Endometrial microvascular endothelial cells (primary cell): ENCODE measurements at regions not wholly inside any gene's neighbourhood (a gene's known extent, or its start where the extent isn't known, plus 50 kb on each side); places are given as distances from the start of the nearest gene placed in this dataset.

Source experiments
- in situ Hi-C: cut with HindIII; loops from 2 replicates; pipeline ENCODE4 v1.10.0; 2017; ENCODE audit warnings: low sequenced_read_pairs, low pct_unique_long_range_greater_than_20kb; ENCODE audit errors: inconsistent ontology term

- in situ Hi-C loops: no loop called here
Measured at GRCh38 chr4:13093170-13093569, 391.0 kb downstream of the RAB28 start.

DNA sequence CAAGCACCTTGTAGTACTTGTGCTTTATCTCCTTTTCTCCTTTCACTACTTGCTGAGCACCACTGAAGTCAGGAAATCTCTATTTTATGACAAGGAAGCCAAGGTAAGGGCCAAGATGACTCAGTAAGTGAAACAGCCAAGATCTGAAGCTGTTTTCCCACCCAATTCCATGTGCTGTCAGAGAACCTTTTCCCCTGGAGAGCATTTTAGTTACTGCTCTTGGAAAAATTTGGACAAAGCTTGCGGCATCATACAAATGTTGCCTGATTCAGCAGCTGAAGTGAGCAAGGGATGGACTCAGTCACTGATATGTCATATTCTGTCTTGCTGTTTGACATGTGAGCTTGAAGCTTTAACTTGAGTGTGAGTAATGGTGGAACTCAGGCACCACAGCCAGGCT is 391.4 kb downstream of the RAB28 start:
- in situ Hi-C loops: no loop called here

DNA sequence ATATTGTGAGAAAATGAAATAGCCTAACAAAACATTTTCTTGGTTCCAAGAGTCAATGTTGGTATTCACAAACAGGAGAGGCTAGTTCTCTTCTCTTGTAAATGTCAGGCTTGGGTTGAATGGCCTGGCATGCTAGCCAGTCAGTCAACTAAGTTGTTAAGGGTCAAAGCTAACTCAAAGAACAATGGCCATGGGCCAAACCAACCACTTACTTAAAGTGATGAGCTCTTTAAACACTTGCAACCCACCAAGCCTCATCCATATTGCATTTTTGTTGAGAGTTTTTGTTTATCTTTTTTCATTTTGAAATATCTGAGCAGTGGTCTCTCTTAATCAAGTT is 394.5 kb downstream of the RAB28 start:
- in situ Hi-C loops: no loop called here

- in situ Hi-C loops: no loop called here
Measured at GRCh38 chr4:13088726-13089658, 395.1 kb downstream of the RAB28 start.

DNA sequence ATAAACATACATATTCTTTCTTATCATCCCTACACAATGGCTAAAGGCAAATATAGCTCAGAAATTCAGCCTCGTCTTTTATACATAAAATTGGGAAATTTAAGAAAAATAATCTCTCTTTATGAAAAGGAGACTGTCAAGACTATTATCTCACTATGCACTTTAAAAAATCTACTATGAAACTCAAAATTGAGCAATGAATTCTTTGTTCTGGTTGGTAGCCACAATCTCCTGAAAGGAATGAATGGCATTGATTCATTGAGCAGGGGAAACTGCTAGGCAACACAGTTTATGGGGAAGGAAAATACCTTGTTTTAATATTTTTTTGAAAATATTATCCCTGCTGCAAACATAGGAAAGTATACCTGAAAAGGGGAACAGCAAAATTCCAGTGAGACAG is 397.1 kb downstream of the RAB28 start:
- in situ Hi-C loops: no loop called here

DNA sequence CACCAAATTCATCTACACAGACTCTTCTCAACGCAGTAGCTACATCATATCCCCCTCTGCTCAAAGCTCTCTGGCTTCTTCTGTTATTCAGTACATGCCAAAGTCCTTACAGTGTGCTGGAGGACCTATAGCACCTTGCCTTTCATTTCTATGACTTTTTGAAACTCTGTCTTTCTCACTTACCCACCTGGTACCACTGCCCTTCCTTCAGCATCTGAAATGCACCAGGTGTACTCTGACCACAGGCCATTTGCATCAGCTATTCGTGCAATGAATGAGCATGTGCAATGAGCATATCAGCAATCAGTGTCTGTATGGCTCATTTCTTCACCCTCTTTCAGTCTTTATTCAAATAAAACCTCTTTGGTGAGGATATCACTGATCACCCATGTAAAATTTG is 399.9 kb downstream of the RAB28 start:
- in situ Hi-C loops: no loop called here

GRCh38 chr4:13081830-13082229 is 402.3 kb downstream of the RAB28 start:
- in situ Hi-C loops: no loop called here

- in situ Hi-C loops: no loop called here
Measured at GRCh38 chr4:13067077-13067476, 417.1 kb downstream of the RAB28 start.

GRCh38 chr4:13059019-13059418 is 425.1 kb downstream of the RAB28 start:
- in situ Hi-C loops: no loop called here

DNA sequence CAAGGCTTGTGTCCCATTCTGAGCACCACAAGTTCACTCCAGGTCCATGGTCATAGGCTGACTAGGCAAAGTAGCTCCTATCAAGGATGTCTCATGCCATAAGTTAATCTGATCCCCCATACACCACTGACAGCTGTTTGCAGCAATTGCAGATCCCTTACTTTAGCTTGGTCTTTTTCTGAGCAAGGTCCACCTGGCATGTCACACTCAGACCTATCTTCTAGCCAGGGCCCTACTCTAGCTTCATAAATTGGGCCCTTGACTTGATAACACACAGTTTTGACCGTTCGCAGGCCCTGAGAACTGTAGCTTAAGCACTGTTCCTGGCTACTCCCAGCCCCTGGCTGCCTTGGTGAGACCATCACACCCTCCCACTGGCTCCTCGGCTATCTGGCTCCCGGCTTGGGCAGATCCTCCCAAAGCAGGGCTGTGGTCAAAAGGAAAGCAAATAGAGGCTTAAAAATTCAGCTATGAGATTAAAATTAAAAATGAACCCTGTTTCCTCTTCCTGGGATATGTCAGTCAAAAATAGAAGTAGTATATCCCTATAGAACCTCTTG is 427.4 kb downstream of the RAB28 start:
- in situ Hi-C loops: no loop called here

DNA sequence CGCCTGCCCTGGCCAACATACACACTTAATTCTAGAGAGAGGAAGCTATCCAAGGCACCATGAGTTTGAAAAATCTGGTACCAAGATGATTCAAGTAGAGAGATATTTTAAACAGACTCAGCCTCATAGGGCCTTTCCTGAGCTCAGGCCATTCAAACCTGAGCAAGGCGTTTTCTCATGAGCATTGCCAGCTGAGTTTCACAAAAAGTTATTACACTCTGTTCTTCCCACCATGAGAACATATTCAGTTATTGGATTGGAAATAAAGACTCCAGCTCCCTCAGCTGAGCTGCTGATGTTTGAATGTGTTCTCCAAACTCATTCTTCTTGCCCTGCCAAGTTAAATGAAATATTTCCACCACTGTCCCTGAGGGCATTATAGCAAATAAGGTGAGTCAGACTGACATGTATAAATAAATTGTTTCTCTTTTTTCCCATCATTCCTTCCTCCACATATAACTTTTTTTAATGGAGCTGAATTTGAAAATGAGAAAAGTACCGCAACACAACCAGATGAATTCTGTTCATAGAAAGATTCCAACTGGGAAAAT is 429.6 kb downstream of the RAB28 start:
- in situ Hi-C loops: no loop called here

GRCh38 chr4:13047591-13047990 is 436.5 kb downstream of the RAB28 start:
- in situ Hi-C loops: no loop called here

- in situ Hi-C loops: no loop called here
Measured at GRCh38 chr4:13036841-13037240, 447.3 kb downstream of the RAB28 start.

DNA sequence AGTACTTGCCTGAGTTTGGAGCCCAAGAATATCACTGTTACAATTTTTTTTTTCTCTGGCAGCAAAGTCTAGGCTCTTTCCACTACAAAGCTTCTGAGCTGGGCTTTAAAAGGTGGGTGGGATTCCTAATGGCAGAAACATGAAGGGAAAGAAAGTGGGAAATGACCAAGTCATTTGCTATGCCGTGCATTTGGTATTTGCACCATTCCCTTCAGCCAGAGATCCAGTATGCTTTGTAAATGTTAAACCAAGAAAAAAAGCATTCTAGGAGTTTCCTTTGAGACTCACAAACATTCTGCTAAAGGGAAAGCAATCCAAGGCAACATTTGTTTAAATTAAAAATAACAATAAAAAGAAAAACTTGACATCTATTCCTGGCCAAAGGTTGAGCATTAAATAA is 451.2 kb downstream of the RAB28 start:
- in situ Hi-C loops: no loop called here

GRCh38 chr4:13024147-13025105 is 459.7 kb downstream of the RAB28 start:
- in situ Hi-C loops: no loop called here

DNA sequence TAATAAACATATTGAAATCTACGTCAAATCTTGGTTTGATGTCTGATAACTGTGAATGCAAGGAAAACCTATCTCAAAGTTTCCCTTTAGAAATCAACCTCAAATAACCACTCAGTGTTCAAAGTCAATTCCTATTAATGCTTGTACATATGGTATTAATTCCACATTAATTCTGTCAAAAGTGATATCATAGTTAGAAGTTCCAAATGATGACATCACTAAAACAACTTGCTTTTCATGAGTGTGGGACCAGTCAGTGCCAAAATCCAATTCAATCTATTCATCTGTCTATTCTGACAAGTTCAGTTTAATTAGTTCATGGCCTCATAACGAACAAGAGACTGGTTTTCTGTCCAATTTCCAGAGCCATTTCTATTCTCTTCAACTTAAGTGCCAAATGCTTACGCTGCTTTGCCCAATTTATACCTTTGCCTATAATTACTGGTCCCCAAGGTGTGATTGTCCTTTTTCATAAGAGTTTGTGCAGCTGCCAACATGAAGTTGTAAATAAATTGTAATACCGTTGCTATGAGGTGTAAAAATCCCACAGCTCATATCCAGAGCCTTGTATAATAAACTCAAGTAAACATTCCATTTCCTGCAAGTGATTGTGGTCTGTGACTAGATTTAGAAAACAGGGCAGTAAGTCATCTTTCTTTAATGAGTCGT is 476.2 kb downstream of the RAB28 start:
- in situ Hi-C loops: no loop called here

DNA sequence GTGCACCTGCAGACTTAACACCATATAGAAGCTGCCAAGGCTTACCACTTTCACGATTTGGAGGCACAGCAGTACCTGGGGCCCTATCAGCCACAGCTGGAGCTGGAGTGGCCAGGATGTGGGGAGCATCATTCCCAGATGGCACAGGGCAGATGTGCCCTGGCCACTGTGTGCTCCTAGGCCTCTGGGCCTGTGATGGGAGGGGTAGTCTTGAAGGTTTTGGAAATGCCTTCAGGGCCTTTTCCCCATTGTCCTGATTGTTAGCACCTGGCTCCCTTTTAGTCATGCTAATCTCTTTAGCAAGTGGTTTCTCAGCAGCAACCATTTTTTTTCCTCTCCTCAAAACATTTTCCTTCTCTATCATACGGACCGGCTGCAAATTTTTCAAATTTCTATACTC is 490.2 kb downstream of the RAB28 start:
- in situ Hi-C loops: no loop called here

GRCh38 chr4:12987284-12987683 is 496.9 kb downstream of the RAB28 start:
- in situ Hi-C loops: no loop called here

DNA sequence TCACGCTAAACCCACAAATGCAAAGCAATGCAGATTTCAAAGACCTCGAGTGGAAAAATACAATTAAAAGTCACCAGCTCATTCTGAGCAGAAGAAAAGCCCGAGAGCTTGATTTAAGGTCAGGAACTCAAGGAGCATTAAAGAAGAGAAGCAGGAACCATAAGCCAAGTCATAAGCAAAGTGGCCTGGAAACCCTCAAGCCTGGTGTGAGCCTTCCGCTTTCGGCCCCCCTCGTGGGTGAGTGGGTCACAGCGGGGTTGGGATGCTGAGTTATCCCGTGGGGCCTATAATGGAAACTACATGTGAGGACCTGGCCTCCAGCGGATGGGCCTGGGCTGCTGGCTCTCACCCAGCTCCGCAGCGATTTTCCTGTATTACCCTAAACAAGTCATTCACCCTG is 504.3 kb downstream of the RAB28 start:
- in situ Hi-C loops: no loop called here
